Fibroblast of gingiva (primary cell): ENCODE measurements at regions not wholly inside any gene's neighbourhood (a gene's known extent, or its start where the extent isn't known, plus 50 kb on each side); places are given as distances from the start of the nearest gene placed in this dataset.
A peak's percentile ranks its signal among the peaks of the same experiment; 100 is the strongest.

Experiments
- DNase-seq: peaks from one replicate; pipeline ENCODE4 v3.0.0-alpha.2; 2011; ENCODE audit warnings: low read depth

GRCh38 chrX:20609916-20610415, 343.3 kb upstream of the RPS6KA3 start:
- no peak for DNase-seq

GRCh38 chrX:20606831-20607230, 340.1 kb upstream of the RPS6KA3 start:
- DNase-seq: no peak

DNA sequence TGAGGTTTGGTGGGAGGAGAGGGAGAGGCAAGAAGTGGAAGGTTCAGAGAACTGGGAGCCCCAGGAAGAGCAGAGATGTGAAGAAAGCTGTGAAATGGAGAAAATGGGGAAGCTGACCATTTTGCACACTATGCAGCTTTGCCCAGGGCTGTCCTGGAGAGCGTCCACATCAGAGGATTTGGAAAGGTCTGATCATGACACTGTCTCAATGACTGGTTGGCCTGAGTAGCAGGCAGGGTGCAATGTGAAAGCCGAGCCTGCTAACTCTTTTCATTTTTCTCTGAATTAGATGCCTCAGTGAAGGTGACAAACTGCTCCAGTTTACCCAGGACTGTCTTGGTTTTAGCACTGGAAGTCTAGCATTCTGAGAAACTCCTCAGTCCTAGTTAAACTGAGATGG, 330.1 kb upstream of the RPS6KA3 start:
- no peak for DNase-seq

DNA sequence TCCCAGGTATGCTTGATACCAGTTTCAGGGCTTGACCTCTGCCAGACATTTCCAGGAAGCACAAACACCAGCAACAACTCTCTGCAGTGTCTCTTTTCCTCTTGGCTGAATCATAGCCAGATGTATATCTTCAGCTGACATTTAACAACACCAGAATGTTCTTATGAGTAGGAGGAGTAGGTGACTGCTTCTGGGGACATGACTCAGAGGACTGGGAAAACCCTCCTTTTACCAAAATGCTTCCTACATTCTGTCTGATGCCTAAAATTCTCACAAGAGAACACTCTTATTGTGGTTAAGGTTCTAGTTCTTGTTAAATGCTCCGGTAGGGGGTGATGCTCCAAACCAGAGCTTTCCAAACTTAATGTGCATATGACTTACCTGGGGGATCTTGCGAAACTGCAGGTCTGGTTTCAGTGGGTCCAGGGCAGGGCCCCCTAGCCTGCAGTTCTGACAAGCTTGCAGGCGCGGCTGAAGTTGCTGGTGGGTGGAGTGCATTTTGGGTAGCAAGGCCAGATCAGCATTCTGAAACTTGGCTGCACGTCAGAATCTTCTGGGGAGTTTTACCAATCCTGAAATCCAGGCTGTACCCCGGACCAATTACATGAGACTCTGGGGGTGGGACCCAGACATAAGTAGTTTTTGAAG, 329.3 kb upstream of the RPS6KA3 start:
- no peak for DNase-seq

- DNase-seq: peak; percentile 1
Observed at GRCh38 chrX:20594985-20595384, 328.3 kb upstream of the RPS6KA3 start.

GRCh38 chrX:20593836-20594235, 327.1 kb upstream of the RPS6KA3 start:
- DNase-seq: no peak

DNA sequence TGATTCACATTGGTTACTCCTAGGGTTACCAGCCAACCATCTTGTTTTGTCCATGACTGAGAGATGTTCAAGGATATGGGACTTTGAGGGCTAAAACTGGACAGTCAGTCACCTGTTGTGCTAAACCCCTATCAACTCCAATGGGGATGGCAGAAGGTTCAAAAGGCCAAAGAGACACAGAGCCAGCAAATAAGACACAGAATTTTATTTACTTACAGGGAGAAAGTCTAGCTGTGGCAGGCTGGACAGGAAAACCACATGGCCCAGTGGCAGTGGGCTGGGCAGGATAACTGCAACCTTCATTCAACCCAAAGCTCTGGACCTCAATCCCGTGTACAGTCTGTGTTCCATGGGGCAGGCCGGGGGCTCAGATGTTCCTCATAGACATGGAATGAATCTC, 326.7 kb upstream of the RPS6KA3 start:
- no peak for DNase-seq

GRCh38 chrX:20591246-20591645, 324.5 kb upstream of the RPS6KA3 start:
- no peak for DNase-seq

GRCh38 chrX:20585782-20586181, 319.1 kb upstream of the RPS6KA3 start:
- DNase-seq: no peak

- DNase-seq: no peak
Observed at GRCh38 chrX:20571611-20572010, 304.9 kb upstream of the RPS6KA3 start.

DNA sequence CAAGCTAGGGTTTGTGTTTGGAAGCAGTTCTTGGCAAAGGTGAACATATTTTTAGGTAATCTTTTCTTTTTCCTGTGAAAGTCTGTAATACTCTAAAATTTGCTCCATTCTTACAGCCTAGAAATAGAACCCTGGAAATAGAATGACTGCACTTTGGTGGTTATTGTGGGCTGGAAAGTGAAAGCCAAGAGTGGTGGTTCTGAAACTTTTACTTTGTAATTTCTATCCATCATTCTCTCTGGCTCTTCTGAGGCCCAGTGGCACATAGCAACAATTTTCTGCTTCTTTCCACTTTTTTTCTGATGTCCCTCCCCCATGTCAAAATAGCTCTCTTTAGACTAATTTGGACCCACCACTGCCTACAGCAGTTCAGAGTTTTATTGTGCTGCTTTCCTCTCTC, 300.4 kb upstream of the RPS6KA3 start:
- DNase-seq: no peak

DNA sequence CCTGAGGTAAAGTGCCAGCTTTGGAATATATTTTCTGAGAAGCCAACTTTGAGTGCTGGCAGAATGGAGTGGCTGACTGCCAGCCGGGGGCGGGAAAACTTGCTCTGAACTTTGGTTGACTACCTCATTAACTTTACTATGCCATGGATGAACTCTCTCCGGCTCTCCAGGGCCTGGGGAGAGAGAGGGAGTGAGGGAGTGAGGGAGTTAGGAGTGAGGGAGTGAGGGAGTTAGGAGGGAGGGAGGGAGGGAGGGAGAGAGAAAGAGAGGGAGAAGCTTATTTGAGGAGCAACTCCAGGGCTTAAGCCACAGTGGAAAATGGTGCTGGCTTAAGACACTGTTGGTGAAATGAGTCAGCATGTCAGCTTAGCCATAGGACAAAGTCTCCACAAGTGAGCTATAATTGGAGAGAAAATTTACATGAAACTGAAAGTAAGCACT, 280.9 kb upstream of the RPS6KA3 start:
- peak; percentile 43 for DNase-seq

DNA sequence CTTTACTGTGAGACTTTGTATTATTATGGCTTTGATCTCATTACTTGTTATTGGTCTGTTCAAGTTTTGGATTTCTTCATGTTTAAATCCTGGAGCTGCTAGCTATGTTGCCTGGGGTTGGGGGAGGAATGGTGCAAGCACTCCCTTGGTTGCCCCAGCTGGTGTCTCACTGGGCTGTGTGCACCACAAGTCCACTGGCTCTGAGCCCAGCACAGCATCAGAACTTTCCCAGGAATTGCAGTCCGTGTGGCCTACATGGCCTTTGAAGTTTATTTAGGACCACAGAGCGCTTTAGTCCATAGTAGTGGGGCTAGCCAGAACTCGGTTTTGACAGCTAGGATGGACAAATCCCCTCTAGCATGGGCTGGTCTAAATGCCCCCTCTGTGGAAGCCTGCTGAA, 278.8 kb upstream of the RPS6KA3 start:
- DNase-seq: peak; percentile 1

GRCh38 chrX:20542072-20542471, 275.4 kb upstream of the RPS6KA3 start:
- no peak for DNase-seq

GRCh38 chrX:20538974-20539373, 272.3 kb upstream of the RPS6KA3 start:
- no peak for DNase-seq

- no peak for DNase-seq
Observed at GRCh38 chrX:20531667-20532066, 265.0 kb upstream of the RPS6KA3 start.

DNA sequence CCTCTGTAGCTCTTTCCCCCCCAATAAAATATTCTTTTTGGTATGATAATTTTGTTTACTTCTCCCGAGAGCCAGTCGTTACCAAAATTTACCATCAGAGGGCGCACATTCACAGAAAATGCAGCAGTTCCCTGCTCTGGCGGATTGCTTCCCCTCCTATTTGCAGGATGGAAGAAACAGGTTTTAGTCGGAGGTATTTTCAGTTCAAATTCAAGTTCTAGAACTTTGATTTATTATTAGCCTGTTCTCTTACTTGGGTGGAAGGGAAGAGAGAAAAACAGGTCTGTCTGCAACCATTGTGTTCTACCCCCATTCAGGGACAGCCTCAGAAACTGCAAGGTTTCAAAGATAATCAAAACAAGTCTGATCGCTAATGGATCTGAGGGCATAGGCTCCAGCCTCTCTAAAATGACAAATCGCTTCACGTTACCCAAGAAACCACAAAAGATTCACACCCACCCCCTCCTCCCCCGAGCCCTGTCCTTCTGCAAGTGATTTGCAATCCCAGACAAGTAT, 263.8 kb upstream of the RPS6KA3 start:
- peak; percentile 21 for DNase-seq

GRCh38 chrX:20529711-20530110, 263.0 kb upstream of the RPS6KA3 start:
- no peak for DNase-seq

GRCh38 chrX:20529301-20529700, 262.6 kb upstream of the RPS6KA3 start:
- DNase-seq: no peak

- peak; percentile 9 for DNase-seq
Observed at GRCh38 chrX:20527558-20528011, 260.9 kb upstream of the RPS6KA3 start.

GRCh38 chrX:20527041-20527440, 260.3 kb upstream of the RPS6KA3 start:
- DNase-seq: no peak

GRCh38 chrX:20523626-20524312, 257.1 kb upstream of the RPS6KA3 start:
- DNase-seq: no peak

GRCh38 chrX:20522420-20522819, 255.7 kb upstream of the RPS6KA3 start:
- DNase-seq: peak; percentile 54
